ENCODE measurements at regions not wholly inside any gene's neighbourhood (a gene's known extent, or its start where the extent isn't known, plus 50 kb on each side); places are given as distances from the start of the nearest gene placed in this dataset.

GRCh38 chr12:13839365-13840336 is 141.8 kb downstream of the GRIN2B start:
- no peak for DNase-seq

DNA sequence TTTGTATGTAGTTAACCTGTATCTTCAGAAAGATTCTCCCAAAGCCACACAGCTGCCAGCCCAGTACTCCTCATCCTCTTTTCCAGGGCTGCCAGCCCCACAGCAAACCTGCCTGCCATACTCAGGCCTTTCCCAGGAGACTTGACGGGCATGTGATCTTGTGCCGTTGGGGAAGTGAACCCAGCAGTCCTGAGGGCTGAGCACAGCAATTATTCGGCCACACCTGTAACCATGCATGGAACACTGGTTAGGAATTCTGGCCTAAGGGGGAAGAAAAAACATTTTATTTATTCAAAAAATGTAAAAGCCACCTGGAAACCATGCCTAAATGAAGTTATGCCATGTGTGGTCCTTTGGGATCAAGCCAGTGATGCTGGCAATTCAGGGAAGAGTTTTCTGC is 145.3 kb downstream of the GRIN2B start:
- no peak for DNase-seq

DNA sequence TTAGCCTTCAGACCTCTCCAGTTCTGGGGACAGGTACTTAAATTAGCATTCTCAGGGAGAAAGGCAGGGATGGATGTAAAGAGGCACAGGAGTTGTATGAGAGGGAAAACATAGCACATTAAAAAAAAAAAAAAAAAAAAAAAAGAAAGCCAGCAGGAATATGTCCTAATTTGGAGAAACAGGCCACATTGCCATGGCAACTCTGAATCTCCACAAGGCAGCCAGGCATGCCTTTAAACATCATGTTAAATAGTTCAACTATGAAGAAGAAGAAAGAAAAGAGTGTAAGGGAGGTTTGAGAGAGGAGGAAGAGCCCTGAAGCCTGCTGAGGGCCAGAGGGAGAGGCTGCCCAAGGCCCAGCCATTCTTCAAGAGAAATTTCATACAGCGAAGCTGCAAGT is 145.8 kb downstream of the GRIN2B start:
- DNase-seq, result no peak

- DNase-seq, result no peak
Observed at GRCh38 chr12:13834241-13834640, 147.2 kb downstream of the GRIN2B start.

DNA sequence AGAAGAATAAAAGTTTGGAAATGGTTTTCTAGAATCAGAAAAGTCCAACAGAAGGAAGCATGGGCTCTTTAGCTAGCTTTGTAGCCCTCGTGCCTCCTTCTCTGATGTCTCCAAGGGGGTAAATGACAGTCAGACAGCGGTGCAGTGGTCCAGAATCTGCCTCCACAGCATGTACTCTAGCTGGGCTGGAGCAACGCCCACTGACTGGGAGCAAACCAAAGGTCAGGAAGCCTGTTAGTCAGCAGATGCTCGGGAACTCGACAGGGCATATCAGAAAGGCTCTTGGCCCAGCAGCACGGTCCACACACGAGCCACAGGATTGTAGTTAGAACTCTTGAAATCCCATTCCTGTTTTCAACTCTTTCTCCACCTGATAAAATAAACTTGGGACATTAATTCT is 164.3 kb downstream of the GRIN2B start:
- no peak for DNase-seq

GRCh38 chr12:13816394-13816793 is 165.0 kb downstream of the GRIN2B start:
- DNase-seq, result no peak

- no peak for DNase-seq
Observed at GRCh38 chr12:13812168-13812567, 169.2 kb downstream of the GRIN2B start.

GRCh38 chr12:13811061-13811460 is 170.3 kb downstream of the GRIN2B start:
- DNase-seq, result no peak

GRCh38 chr12:13805041-13805440 is 176.4 kb downstream of the GRIN2B start:
- no peak for DNase-seq

GRCh38 chr12:13801543-13801942 is 179.9 kb downstream of the GRIN2B start:
- no peak for DNase-seq

DNA sequence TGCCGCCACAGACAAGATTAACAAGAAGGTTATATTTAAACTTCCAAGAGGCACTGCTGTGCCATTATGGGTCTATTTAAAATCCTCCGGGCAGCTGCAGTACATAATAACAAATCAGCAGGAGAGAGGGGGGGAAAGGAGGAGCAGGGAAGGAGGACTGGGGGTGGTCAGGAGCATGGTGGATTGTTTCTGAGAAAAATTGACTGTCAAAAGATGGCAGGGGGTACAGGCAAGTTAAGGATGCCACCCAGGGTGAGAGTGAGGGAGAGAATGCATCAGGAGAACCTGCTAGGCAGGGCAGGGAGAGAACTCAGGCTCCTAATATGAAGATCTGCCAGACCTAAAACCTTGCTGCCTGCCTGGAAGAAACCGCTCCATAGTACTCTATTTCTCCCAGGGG is 181.8 kb downstream of the GRIN2B start:
- DNase-seq, result no peak

- no peak for DNase-seq
Observed at GRCh38 chr12:13798162-13798561, 183.2 kb downstream of the GRIN2B start.

GRCh38 chr12:13794706-13795105 is 186.7 kb downstream of the GRIN2B start:
- DNase-seq, result no peak

- DNase-seq, result no peak
Observed at GRCh38 chr12:13790317-13790716, 191.1 kb downstream of the GRIN2B start.

DNA sequence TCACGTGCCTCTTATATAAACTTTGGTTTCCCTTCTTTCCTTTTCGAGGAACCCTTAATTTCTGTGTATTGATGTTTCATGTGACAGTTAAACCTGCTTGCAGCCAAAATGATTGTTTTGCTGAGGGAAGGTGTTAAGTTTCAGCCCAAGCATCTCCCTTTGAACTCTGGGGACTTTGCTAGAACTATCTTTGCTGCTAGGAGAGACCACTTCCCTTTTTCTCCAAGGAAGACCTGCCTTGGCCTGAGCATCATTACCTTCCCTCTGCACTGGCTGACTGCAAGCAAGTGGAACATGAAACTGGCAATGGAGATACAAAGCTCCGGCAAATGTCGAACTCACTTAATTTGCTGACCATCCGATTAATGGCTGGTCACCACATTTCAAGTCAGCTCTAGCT is 192.8 kb downstream of the GRIN2B start:
- no peak for DNase-seq

- DNase-seq, result no peak
Observed at GRCh38 chr12:13786646-13787045, 194.8 kb downstream of the GRIN2B start.

DNA sequence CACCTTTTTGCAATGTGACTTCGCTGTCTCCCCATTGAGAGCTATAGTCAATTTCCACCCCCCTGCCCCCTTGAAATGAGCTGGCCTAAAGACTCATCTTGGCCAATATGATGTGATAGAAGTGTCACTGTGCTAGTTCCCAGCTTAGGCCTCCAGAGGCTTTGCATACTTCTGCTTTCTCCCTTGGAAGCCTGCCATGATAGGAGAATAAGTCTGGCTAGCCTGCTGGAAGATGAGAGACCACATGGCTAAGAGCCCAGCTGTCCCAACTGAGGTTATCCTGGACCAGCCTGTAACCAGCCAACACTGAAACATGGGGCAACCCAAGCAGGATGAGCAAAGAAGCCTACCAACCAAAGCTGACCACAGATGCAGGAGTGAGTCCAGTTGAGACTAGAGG is 196.9 kb downstream of the GRIN2B start:
- no peak for DNase-seq

- DNase-seq, result no peak
Observed at GRCh38 chr12:13780453-13780852, 200.9 kb downstream of the GRIN2B start.

DNA sequence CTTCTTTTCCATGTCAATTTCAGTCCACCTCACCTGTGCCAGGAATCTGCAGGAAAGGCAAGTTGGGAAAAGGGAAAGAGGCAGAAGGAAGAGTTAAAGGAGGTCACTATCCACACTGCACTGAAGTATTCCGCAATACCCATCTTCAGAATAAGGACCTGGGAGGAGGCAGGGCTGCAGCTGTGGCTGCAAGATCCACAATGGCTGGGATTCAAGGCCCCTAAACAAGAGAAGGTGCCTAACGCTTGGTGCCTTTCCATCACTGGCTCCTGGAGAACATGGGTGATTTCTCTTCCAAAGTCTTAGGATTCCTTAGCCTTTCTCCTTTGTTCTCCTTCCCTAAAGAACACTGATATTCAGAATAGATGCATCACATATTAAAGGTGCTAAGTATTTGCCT is 204.0 kb downstream of the GRIN2B start:
- no peak for DNase-seq

DNA sequence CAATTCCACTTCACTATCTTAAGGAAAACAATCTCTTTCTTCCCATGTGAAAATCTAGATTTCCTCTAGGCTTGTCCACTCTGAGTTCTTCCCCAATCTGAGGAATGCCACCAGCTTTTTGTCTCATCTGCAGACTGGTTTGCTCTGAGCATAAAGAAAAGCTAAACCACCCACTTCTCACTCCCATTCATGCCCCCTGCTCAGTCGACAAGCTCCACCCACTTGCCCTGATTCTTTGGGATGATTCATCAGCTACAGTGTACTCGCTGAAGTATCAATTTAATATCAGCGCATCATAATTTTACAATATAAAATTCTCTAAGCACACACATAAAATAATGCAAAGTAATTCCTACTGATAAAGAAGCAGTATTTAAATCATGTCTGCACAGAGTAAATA is 209.1 kb downstream of the GRIN2B start:
- DNase-seq, result no peak

DNA sequence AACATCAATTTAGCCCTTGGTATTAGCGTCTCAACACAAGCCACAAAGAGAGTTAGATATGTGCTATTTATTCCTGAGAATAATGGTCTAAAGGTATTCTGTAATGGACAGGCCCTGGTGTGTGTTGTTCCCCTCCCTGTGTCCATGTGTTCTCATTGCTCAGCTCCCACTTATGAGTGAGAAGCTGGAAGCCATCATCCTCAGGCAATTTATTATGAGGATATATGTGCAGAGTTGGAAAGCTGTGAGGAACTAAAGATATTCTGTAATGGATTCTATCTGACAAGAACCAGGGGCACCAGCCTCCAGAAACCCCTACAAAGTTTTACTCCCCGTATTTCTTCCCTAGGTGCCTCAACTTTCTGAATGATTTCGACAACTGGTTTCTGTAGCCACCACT is 210.8 kb downstream of the GRIN2B start:
- no peak for DNase-seq

- no peak for DNase-seq
Observed at GRCh38 chr12:13769966-13770365, 211.4 kb downstream of the GRIN2B start.

DNA sequence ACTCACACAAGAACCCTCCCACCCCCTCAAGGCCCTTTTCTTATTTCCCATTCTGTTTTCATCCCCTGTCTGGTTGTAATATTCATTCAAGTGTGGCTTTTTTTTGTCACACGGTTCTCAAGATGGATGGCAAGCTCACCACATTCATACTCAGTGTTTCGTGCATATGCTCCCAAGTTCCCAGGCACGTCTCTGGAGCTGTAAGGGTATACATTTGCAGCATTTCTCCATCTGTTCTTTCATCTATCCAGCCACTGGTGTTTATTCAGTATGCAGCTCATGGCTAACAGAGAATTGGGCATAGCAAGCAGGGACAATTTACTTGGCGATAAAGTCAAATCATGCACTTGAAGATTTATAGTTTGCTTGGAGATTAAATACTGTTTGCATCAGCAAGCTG is 212.1 kb downstream of the GRIN2B start:
- no peak for DNase-seq

- no peak for DNase-seq
Observed at GRCh38 chr12:13764748-13765147, 216.7 kb downstream of the GRIN2B start.

GRCh38 chr12:13749389-13749788 is 232.0 kb downstream of the GRIN2B start:
- DNase-seq, result no peak

All from T-helper 1 cell (primary cell).